SH-SY5Y (cell line): ENCODE measurements at regions not wholly inside any gene's neighbourhood (a gene's known extent, or its start where the extent isn't known, plus 50 kb on each side); places are given as distances from the start of the nearest gene placed in this dataset.

Experiments used
- GATA2 ChIP-seq: IDR thresholded peaks from 2 replicates; pipeline ENCODE4 v1.6.1; 2011; ENCODE audit warnings: mild to moderate bottlenecking, low read depth, low read length
- GATA3 ChIP-seq: IDR thresholded peaks from 2 replicates; pipeline ENCODE4 v1.6.1; 2011; ENCODE audit warnings: low read depth, mild to moderate bottlenecking, low read length, moderate library complexity

DNA sequence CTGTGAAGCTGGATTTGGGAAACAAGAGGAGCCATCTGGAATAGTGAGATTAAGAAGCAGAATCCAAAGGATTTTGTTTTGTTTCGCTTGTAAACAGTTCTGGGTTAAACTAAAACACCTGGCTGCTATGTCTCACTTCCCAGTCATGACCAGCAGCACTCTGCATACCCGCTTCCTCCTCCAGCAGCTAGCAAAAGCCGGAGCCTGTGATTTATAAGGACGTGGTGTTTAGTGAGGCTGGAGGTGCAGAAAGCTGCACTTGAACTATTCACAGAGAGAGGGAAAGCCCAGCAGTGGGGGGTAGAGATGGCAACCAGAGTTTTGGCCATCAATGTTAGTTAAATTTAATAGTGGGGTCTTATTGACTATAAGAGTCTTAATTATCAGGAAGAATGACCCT lies 240.2 kb downstream of the AJAP1 start:
- no peak for TF ChIP-seq GATA3
- no peak for TF ChIP-seq GATA2
